NCI-H748 (cell line): ENCODE measurements at regions not wholly inside any gene's neighbourhood (a gene's known extent, or its start where the extent isn't known, plus 50 kb on each side); places are given as distances from the start of the nearest gene placed in this dataset.

Source experiments
- DNase-seq: peaks from one replicate; lab custom pipeline; 2025; ENCODE audit not compliant: unreplicated experiment; lab: John Stamatoyannopoulos, UW

DNA sequence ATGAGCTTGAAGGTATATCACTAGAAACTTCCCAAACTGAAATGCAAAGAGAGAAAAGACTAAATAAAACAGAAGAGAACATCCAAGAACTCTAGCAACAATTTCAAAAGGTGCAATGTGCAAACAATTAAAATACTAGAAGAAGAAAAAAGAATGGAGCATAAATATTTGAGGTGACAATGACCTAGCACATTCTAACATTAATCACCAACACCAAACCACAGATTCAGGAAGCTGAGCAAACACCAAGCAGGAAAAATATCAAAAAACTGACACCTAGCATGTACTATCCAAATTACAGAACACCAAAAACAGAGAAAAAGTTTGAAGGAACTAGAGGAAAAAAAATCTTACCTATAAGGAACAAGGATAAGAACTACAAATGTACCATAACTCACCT, 460.8 kb downstream of the IRS1 start:
- no peak for DNase-seq

DNA sequence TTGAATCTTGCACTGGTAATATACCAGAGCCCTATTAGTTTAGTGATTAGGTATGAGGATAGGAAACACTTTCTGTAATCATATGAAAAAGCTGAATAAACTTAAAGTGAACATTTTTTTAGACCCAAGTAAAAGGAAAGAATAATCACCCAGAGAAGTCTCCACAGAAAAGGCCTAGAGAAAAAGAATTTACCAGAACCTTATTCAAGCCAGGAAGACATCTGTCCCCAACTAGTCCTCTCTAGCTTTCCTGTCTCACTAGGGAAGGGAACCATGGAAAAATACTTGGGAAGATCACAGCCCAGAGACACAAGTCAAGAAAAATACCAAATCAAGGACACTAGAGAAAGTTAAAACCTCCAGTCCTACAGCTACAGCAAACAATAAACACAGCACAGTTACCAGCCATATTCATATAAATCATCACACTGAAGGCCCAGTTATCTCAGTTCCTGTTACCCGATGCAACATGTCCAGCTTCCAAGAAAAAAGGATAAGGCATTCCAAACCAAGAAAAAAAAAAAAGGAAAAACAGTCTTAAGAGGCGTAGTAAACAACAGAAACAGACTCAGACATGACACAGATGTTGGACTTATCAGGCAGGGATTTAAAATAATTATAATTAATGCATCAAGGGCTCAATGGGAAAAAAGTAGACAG, 461.5 kb downstream of the IRS1 start:
- DNase-seq: no peak

- no peak for DNase-seq
Measured at GRCh38 chr2:226336283-226336682, 463.3 kb downstream of the IRS1 start.

GRCh38 chr2:226334981-226335720, 464.5 kb downstream of the IRS1 start:
- no peak for DNase-seq

DNA sequence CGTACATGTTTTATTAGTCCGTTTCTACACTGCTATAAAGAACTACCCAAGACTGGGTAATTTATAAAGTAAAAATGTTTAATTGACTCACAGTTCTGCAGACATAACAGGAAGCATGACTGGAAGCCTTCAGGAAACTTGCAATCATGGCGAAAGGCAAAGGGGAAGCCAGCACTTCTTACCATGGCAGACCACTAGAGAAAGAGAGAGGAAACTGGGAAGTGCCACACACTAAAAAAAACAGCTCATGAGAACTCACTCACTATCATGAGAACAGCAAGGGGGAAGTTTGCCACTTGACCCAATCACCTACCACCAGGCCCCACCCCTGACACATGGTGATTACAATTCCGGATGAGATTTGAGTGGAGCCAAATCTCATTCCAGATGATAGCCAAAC, 466.2 kb downstream of the IRS1 start:
- DNase-seq: no peak

- DNase-seq: no peak
Measured at GRCh38 chr2:226330206-226330605, 469.4 kb downstream of the IRS1 start.

GRCh38 chr2:226329180-226329579, 470.4 kb downstream of the IRS1 start:
- no peak for DNase-seq

GRCh38 chr2:226327830-226328229, 471.8 kb downstream of the IRS1 start:
- no peak for DNase-seq

DNA sequence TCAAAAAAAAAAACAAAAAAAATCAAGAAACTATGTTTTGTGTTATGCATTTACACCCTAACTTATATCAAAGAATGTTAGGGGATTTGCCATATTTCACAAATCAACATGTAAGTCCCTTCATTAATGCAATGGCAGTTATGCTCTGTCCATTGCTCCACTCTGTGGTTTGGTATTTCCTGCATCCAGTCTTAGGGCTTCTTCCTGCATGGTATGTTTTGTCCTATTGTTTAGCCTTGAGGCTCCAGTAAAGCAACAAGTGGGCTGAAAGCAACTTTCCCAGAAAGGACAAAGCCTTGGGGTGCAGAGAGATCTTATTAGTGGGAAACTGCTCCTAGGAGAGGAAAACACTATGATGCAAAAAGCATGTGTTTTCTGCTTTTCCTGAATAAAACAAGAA, 474.1 kb downstream of the IRS1 start:
- DNase-seq: no peak

GRCh38 chr2:226320076-226320948, 479.3 kb downstream of the IRS1 start:
- no peak for DNase-seq

- DNase-seq: no peak
Measured at GRCh38 chr2:226317970-226318369, 481.6 kb downstream of the IRS1 start.

DNA sequence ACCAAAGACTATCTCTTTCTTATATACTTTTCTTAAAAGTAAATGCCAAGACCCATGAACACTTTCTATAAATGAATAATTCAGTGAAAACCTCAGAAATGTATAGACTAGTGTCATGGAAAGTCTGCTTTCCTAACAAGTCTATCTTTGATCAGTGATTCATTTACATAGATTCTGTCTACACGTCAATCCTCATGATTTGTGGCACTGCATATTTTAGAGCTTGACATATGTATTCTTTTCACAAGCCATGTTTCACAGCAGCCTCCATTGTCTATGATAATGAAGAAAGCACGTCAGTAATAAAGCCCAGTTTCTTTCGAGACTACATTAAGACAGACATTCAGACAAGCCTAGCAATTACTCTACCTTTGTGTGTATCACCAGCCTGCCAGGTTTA, 486.6 kb downstream of the IRS1 start:
- no peak for DNase-seq

- no peak for DNase-seq
Measured at GRCh38 chr2:226312155-226312554, 487.5 kb downstream of the IRS1 start.

- DNase-seq: no peak
Measured at GRCh38 chr2:226310146-226310545, 489.5 kb downstream of the IRS1 start.

DNA sequence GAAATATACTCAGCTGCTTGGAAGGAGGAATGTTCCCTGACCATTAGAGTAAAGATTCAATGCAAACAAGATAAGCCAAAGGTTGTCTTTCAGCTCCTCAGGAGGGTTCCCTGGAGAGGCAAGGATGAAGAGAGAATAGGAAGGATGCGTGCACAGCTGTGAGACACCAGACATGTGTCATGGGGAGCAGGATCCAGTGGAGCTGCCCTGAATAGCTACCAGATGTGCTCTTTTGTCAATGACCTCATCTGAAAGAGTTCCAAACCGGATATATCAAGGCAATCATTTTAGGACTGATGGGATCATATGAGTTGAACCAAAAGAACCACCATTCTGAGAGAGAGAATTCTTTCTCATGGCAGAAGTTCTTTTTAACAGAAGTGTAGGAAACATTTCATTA, 490.6 kb downstream of the IRS1 start:
- DNase-seq: no peak

DNA sequence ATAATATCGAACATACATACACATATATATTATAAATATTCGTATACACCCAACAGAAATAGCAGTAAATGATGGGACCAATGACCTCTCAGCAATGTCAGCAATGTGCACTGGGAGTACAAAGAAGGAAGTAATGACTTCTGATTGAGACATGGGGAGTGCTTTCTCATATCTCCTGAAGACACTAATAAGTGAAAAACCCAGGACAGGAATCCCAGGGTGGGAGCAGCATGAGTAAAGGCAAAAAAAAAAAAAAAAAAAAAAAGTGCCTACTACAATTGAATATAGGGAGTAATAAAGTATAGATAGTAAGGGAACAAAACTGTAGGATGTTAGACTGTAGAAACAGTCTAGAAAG, 491.3 kb downstream of the IRS1 start:
- DNase-seq: no peak

- DNase-seq: no peak
Measured at GRCh38 chr2:226307487-226308322, 491.9 kb downstream of the IRS1 start.

DNA sequence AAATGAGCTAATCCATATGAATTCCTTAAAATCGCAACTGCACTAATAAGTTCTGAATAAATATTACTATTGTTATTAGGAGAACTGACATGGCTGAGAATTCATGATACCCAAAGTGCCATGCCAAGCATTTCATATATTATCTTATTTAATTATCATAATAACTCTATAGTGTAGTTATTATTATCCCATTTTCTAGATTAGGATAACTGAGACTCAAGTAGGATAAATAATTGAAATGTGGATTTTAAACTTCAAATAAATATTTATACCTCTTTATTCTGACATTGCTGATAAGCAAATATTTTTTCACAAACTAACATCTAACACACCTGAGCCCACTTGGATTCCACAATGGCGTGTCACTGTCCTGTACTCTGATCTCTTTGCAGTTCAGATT, 492.7 kb downstream of the IRS1 start:
- no peak for DNase-seq

DNA sequence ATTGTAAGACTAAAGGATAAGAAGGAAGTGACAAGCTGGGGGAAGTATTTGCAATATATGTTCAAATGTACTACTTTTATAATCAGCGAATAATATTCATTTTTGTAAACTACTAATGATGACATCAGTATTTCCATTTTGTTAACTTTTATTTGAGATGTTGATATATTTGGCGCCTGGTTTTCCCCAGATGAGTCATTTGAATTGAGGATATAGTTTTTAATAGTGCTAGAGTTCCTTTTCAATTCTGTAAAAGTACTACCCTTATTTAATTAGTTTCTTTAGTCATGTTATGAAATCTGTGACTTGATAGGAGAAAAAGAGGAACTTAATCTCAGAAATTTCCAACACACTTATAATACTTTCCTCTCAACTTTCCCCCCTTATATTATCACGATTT, 495.3 kb downstream of the IRS1 start:
- no peak for DNase-seq

DNA sequence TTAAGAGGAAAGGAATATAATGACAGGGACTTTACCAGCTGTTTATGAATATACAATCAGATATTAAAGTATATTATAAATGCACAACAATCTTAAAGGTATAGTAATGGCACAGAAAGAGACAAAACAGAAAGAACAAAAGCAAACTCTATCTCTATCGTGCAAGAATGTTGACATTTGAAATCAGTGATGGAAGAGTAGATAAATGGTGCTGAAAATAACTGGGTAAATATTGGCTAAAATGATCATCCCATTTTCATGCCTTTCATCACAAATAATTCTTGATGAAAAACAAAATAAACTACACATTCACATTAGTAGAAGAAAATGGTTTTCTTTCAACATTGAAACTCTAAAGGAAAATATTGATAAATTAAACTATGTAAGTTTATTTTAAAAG, 495.9 kb downstream of the IRS1 start:
- DNase-seq: no peak
